Coronary artery (tissue), 2 donors: ENCODE measurements at regions not wholly inside any gene's neighbourhood (a gene's known extent, or its start where the extent isn't known, plus 50 kb on each side); places are given as distances from the start of the nearest gene placed in this dataset.
"Not testable (repeated sequence)": the region's sequence is repeated elsewhere in the genome, so short reads cannot be mapped to it uniquely, and the experiment has no call there.

ENCODE experiments used
- DNase-seq: peaks from one replicate; pipeline ENCODE4 v3.0.0-alpha.2; 2017; ENCODE audit warnings: low spot score
- H3K27ac ChIP-seq, 2 donors: fragments of 200-600 bp; sonication (generic); one replicate each; pipeline ENCODE4 v1.5.1; 2016 to 2019
- H3K4me3 ChIP-seq: fragments of 200-600 bp; sonication (generic); 2 replicates; pipeline ENCODE4 v1.5.1; 2016; ENCODE audit warnings: mild to moderate bottlenecking, moderate library complexity
- TF ChIP-seq, protein P1 (sequence below): fragments of 200-600 bp; sonication (generic); IDR thresholded peaks from one replicate; pipeline ENCODE4 v1.5.1; 2019; ENCODE audit warnings: antibody characterized with exemption

DNA sequence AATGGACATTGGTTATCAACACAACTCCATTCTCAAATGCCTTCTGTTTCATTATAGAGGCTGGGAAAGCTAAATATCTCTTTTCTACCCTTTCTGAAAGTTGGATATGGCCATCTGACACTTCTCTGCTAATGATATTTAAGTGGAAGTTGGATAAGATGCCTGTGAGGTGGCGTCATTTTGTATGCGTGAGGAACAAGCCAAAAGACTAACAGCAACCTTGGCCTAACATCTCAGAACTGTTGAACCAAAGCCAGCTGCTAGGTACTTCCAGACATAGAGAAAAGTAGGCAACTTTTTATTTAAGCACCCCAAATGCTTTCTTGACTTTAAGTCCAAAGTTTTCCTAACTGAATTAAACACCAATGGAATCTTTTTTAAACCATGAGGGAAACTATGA is 708.4 kb downstream of the CD109 start:
- TF ChIP-seq, protein P1, sequence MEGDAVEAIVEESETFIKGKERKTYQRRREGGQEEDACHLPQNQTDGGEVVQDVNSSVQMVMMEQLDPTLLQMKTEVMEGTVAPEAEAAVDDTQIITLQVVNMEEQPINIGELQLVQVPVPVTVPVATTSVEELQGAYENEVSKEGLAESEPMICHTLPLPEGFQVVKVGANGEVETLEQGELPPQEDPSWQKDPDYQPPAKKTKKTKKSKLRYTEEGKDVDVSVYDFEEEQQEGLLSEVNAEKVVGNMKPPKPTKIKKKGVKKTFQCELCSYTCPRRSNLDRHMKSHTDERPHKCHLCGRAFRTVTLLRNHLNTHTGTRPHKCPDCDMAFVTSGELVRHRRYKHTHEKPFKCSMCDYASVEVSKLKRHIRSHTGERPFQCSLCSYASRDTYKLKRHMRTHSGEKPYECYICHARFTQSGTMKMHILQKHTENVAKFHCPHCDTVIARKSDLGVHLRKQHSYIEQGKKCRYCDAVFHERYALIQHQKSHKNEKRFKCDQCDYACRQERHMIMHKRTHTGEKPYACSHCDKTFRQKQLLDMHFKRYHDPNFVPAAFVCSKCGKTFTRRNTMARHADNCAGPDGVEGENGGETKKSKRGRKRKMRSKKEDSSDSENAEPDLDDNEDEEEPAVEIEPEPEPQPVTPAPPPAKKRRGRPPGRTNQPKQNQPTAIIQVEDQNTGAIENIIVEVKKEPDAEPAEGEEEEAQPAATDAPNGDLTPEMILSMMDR = no peak
- DNase-seq = no peak
- H3K27ac ChIP-seq = no peak overlapping the region

DNA sequence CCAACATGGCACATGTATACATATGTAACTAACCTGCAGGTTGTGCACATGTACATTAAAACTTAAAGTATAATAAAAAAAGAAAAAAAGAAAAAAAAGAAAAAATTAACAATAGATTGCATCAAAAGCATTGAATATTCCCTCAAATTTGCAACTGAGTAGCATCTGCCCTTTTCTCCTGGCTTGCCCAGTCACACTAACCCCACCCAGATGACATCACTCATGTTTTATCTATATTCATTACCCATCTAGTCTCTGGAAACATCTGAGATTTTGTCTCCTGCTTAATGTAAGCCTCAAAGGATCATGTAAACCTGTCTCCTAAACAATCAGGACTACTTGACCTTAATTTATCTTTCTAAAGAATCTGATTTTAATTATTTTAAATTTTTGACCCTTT is 706.8 kb downstream of the CD109 start:
- DNase-seq = no peak
- H3K4me3 ChIP-seq = no peak overlapping the region
- TF ChIP-seq, protein P1 = no peak
- H3K27ac ChIP-seq = no peak overlapping the region

More for the DNA sequence above, 708.4 kb downstream of the CD109 start:
- no peak overlapping the region for H3K4me3 ChIP-seq

DNA sequence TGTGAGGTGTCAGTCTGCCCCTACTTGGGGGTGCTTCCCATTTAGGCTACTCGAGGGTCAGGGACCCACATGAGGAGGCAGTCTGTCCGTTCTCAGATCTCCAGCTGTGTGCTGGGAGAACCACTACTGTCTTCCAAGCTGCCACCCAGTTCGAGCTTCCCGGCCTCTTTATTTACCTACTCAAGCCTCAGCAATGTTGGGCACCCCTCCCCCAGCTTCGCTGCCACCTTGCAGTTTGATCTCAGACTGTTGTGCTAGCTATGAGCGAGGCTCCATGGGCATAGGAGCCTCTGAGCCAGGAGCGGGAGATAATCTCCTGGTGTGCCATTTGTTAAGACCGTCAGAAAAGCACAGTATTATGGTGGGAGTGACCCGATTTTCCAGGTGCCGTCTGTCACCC is 682.4 kb downstream of the CD109 start:
- DNase-seq, H3K27ac ChIP-seq, H3K4me3 ChIP-seq: not testable (repeated sequence)

DNA sequence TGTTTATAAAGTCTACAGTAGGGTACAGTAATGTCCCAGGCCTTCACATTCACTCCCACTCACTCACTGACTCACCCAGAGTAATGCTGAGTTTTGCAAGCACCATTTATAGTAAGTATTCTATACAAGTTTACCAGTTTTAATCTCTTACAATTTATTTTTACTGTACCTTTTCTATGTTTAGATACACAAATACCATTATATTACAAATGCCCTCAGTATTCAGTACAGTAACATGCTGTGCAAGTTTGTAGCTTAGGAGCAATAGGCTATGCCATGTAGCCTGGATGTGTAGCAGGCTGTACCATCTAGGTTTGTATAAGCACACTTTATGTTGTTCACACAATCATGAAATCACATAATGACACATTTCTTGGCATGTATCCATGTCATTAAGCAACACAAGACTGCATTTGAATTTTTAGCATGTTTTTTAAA is 673.6 kb downstream of the CD109 start:
- Histone ChIP-seq H3K4me3 (no peak overlapping the region), H3K27ac (no peak overlapping the region)
- DNase-seq = no peak
- TF ChIP-seq, protein P1 = no peak

DNA sequence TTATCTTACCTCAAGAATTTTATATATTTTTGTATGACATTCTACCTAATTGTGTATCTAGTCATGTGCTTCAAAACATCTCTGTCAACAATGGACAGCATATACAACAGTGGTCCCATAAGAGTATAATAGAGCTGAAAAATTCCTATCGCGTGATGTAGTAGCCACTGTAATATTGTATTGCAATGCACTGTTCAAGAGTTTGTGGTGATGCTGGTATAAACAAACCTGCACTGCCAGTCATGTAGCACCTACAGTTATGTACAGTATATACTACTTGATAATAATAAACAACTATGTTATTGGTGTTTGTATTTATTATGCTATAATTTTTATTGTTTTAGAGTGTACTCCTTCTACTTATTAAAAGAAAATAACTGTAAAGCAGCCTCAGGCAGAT is 672.7 kb downstream of the CD109 start:
- TF ChIP-seq, protein P1 = no peak
- Histone ChIP-seq H3K4me3 (no peak overlapping the region), H3K27ac (no peak overlapping the region)
- DNase-seq = no peak

DNA sequence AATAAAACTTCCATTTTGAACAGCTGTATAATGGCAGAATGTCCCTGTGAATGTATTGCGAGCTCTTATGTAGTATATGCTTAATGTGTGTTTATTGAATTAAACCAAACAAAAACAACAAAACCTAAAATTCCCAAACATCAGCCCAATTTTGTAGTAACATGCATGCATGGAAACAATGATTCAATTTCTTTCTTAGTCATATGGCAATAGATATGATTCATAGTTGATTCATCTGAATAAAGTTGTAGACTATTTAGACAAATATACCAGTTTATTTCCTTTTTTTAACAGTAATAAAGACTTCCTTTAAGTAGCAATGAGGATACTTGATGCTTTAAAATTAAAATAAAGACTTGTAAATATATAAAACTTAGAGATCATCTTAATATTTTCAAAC is 670.6 kb downstream of the CD109 start:
- no peak overlapping the region for H3K27ac ChIP-seq
- H3K4me3 ChIP-seq = no peak overlapping the region
- no peak for DNase-seq
- TF ChIP-seq, protein P1 = no peak

DNA sequence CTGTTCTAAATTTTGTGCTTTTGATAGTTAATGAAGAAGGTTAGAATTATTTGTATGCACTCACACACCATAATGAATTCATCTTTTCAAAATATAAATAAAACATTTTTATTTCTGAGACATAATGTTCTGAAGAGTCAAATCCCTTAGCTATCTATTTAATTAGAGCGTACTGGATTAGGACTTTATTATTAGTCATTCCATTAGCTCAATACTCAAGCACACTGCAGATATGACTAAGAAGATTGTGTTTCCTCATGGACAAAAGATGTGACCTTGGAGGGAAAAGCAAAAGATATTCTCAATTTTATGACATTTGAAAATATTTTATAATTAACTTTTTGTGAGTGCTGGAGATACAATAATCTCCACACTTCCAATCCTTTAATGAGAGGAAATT is 666.4 kb downstream of the CD109 start:
- TF ChIP-seq, protein P1 = no peak
- no peak overlapping the region for H3K27ac ChIP-seq
- no peak for DNase-seq
- no peak overlapping the region for H3K4me3 ChIP-seq

DNA sequence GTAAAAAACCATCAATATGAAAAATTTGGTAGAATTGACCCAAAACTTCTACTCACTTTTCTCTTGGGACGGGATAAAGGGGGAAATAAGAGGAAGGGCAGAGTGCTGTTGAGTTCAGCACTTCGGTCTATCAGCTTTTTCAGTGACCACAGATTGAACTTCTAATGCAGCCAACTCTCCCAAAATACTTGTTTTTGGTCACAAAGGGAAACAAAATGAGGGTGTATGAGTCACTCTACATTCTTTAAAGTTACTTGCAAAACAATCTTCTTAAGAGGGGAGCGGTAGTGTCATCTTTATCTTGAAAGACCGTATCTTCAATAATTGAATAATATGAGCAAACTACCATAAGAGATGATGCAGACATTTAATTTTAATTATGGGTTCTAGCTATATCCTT is 661.3 kb downstream of the CD109 start:
- Histone ChIP-seq H3K27ac (no peak overlapping the region), H3K4me3 (no peak overlapping the region)
- DNase-seq = no peak
- TF ChIP-seq, protein P1 = no peak
